HPDE6-E6E7 (cell line): ENCODE measurements at regions not wholly inside any gene's neighbourhood (a gene's known extent, or its start where the extent isn't known, plus 50 kb on each side); places are given as distances from the start of the nearest gene placed in this dataset.
A peak's percentile ranks its signal among the peaks of the same experiment; 100 is the strongest.
"Not testable (repeated sequence)": the region's sequence is repeated elsewhere in the genome, so short reads cannot be mapped to it uniquely, and the experiment has no call there.

Experiments used
- DNase-seq: peaks from one replicate; pipeline ENCODE4 v3.0.0; 2011; ENCODE audit warnings: missing footprints; ENCODE audit errors: extremely low spot score

GRCh38 chr3:167001374-167001773 lies 378.7 kb downstream of the ZBBX start:
- DNase-seq: no peak

GRCh38 chr3:166993015-166993630 lies 387.0 kb downstream of the ZBBX start:
- no peak for DNase-seq

GRCh38 chr3:166986000-166986399 lies 394.1 kb downstream of the ZBBX start:
- no peak for DNase-seq

- DNase-seq: not testable (repeated sequence)
Observed at GRCh38 chr3:166975796-166976195, 404.3 kb downstream of the ZBBX start.

GRCh38 chr3:166967714-166968113 lies 412.4 kb downstream of the ZBBX start:
- DNase-seq: not testable (repeated sequence)

- no peak for DNase-seq
Observed at GRCh38 chr3:166962911-166963310, 417.2 kb downstream of the ZBBX start.

GRCh38 chr3:166957121-166957520 lies 423.0 kb downstream of the ZBBX start:
- no peak for DNase-seq

- DNase-seq: no peak
Observed at GRCh38 chr3:166955201-166955939, 424.7 kb downstream of the ZBBX start.

GRCh38 chr3:166934879-166935278 lies 445.2 kb downstream of the ZBBX start:
- DNase-seq: no peak

GRCh38 chr3:166917437-166917836 lies 462.7 kb downstream of the ZBBX start:
- no peak for DNase-seq

GRCh38 chr3:166902374-166902773 lies 477.7 kb downstream of the ZBBX start:
- no peak for DNase-seq

- peak; percentile 35 for DNase-seq
Observed at GRCh38 chr3:166900866-166901577, 479.1 kb downstream of the ZBBX start.

GRCh38 chr3:166897811-166898210 lies 482.3 kb downstream of the ZBBX start:
- no peak for DNase-seq

GRCh38 chr3:166889241-166889640 lies 490.9 kb downstream of the ZBBX start:
- no peak for DNase-seq

- DNase-seq: no peak
Observed at GRCh38 chr3:166879661-166880060, 500.4 kb downstream of the ZBBX start.

- DNase-seq: no peak
Observed at GRCh38 chr3:166877971-166878370, 502.1 kb downstream of the ZBBX start.

- no peak for DNase-seq
Observed at GRCh38 chr3:166864473-166865467, 515.3 kb downstream of the ZBBX start.

- DNase-seq: peak; percentile 15
Observed at GRCh38 chr3:166860217-166860616, 519.9 kb downstream of the ZBBX start.

- DNase-seq: no peak
Observed at GRCh38 chr3:166844329-166844728, 535.8 kb downstream of the ZBBX start.

- DNase-seq: not testable (repeated sequence)
Observed at GRCh38 chr3:166842784-166843183, 537.3 kb downstream of the ZBBX start.

GRCh38 chr3:166837535-166837934 lies 542.6 kb downstream of the ZBBX start:
- no peak for DNase-seq

GRCh38 chr3:166836836-166837235 lies 543.3 kb downstream of the ZBBX start:
- no peak for DNase-seq
